Nephron (organoid): ENCODE measurements at regions not wholly inside any gene's neighbourhood (a gene's known extent, or its start where the extent isn't known, plus 50 kb on each side); places are given as distances from the start of the nearest gene placed in this dataset.

ENCODE experiments used
- H3K27ac Mint-ChIP-seq, 3 experiments: 2 replicates each; pipeline ENCODE4 v1.8.0; 2020; ENCODE audit warnings: mixed read lengths in 3 of 3, mild to moderate bottlenecking in 2 of 3, moderate library complexity in 1 of 3
- H3K27me3 Mint-ChIP-seq: 2 replicates; pipeline ENCODE4 v1.8.0; 2021; ENCODE audit warnings: low read depth, mild to moderate bottlenecking, moderate library complexity, mixed read lengths
- H3K36me3 Mint-ChIP-seq: 2 replicates; pipeline ENCODE4 v1.8.0; 2020; ENCODE audit warnings: low read depth, mixed read lengths
- H3K4me1 Mint-ChIP-seq: 2 replicates; pipeline ENCODE4 v1.8.0; 2020; ENCODE audit warnings: mixed read lengths
- H3K4me3 Mint-ChIP-seq, 3 experiments: 2 replicates each; pipeline ENCODE4 v1.8.0; 2020; ENCODE audit warnings: mild to moderate bottlenecking in 3 of 3, mixed read lengths in 3 of 3, moderate library complexity in 2 of 3
- H3K9me3 Mint-ChIP-seq: 2 replicates; pipeline ENCODE4 v1.8.0; 2020; ENCODE audit warnings: mixed read lengths
- TF ChIP-seq, protein P1 (sequence below), 3 experiments: fragments of 200-600 bp; sonication (generic); IDR thresholded peaks; one replicate each; pipeline ENCODE4 v1.5.0; 2021; ENCODE audit warnings: antibody characterized with exemption in 3 of 3; ENCODE audit not compliant: unreplicated experiment in 3 of 3

- Mint-ChIP-seq H3K36me3 (no peaks in the 10 kb centered on the region), H3K4me1 (peaks cover 17% of the 10 kb centered on the region), H3K4me3 (no peak overlapping the region), H3K27me3 (peaks cover 3% of the 10 kb centered on the region), H3K27ac (no peak overlapping the region), H3K9me3 (peaks cover 4% of the 10 kb centered on the region)
- TF ChIP-seq, protein P1, sequence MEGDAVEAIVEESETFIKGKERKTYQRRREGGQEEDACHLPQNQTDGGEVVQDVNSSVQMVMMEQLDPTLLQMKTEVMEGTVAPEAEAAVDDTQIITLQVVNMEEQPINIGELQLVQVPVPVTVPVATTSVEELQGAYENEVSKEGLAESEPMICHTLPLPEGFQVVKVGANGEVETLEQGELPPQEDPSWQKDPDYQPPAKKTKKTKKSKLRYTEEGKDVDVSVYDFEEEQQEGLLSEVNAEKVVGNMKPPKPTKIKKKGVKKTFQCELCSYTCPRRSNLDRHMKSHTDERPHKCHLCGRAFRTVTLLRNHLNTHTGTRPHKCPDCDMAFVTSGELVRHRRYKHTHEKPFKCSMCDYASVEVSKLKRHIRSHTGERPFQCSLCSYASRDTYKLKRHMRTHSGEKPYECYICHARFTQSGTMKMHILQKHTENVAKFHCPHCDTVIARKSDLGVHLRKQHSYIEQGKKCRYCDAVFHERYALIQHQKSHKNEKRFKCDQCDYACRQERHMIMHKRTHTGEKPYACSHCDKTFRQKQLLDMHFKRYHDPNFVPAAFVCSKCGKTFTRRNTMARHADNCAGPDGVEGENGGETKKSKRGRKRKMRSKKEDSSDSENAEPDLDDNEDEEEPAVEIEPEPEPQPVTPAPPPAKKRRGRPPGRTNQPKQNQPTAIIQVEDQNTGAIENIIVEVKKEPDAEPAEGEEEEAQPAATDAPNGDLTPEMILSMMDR (IDR thresholded peaks at IDR 0.05; ENCODE audit: unreplicated experiment in 3 of 3): no peak
These were observed 81.0 kb upstream of the TMEM45B start for GRCh38 chr11:129734654-129735053.

- no peaks in the 10 kb centered on the region for H3K36me3 Mint-ChIP-seq
- TF ChIP-seq, protein P1 (IDR thresholded peaks at IDR 0.05; ENCODE audit: unreplicated experiment in 3 of 3): no peak
- peak overlapping the region in 1 of 3 experiments; percentile 6 for H3K27ac Mint-ChIP-seq
- peaks cover 29% of the 10 kb centered on the region for H3K4me1 Mint-ChIP-seq
- H3K4me3 Mint-ChIP-seq: no peak overlapping the region
- H3K9me3 Mint-ChIP-seq: peaks cover 4% of the 10 kb centered on the region
- peaks cover 13% of the 10 kb centered on the region for H3K27me3 Mint-ChIP-seq
These were observed 77.8 kb upstream of the TMEM45B start for GRCh38 chr11:129737831-129738230.

GRCh38 chr11:129738242-129738641 is 77.4 kb upstream of the TMEM45B start:
- Mint-ChIP-seq H3K27me3 (peaks cover 13% of the 10 kb centered on the region), H3K36me3 (no peaks in the 10 kb centered on the region), H3K9me3 (peaks cover 4% of the 10 kb centered on the region), H3K4me3 (no peak overlapping the region), H3K4me1 (peaks cover 33% of the 10 kb centered on the region), H3K27ac (no peak overlapping the region)
- TF ChIP-seq, protein P1 (IDR thresholded peaks at IDR 0.05; ENCODE audit: unreplicated experiment in 3 of 3): no peak

- Mint-ChIP-seq H3K36me3 (no peaks in the 10 kb centered on the region), H3K27ac (no peak overlapping the region), H3K27me3 (peaks cover 13% of the 10 kb centered on the region), H3K4me3 (no peak overlapping the region), H3K9me3 (peaks cover 4% of the 10 kb centered on the region), H3K4me1 (peaks cover 40% of the 10 kb centered on the region)
- TF ChIP-seq, protein P1 (IDR thresholded peaks at IDR 0.05; ENCODE audit: unreplicated experiment in 3 of 3): no peak
These were observed 76.3 kb upstream of the TMEM45B start for GRCh38 chr11:129739339-129739738.

- H3K9me3 Mint-ChIP-seq: peaks cover 4% of the 10 kb centered on the region
These were observed 75.4 kb upstream of the TMEM45B start for GRCh38 chr11:129740125-129740719.

More at GRCh38 chr11:129740125-129740719, 75.4 kb upstream of the TMEM45B start:
- no peaks in the 10 kb centered on the region for H3K36me3 Mint-ChIP-seq
- peak overlapping the region in 1 of 3 experiments; percentile 40 for H3K27ac Mint-ChIP-seq
- peaks cover 40% of the 10 kb centered on the region for H3K4me1 Mint-ChIP-seq
- peaks cover 14% of the 10 kb centered on the region for H3K27me3 Mint-ChIP-seq
- TF ChIP-seq, protein P1 (IDR thresholded peaks at IDR 0.05; ENCODE audit: unreplicated experiment in 3 of 3): no peak
- H3K4me3 Mint-ChIP-seq: no peak overlapping the region
